OCI-LY3 (cell line): ENCODE measurements at regions not wholly inside any gene's neighbourhood (a gene's known extent, or its start where the extent isn't known, plus 50 kb on each side); places are given as distances from the start of the nearest gene placed in this dataset.

Source experiments
- CTCF ChIP-seq: fragments of 200-600, 300-600 bp; sonication (generic); IDR thresholded peaks from 2 replicates; pipeline ENCODE4 v1.5.1; 2014; ENCODE audit warnings: antibody characterized with exemption, low read length, low read depth
- EZH2phosphoT487 ChIP-seq: fragments of 200-600 bp; shearing (Covaris generic); IDR thresholded peaks from 2 replicates; pipeline ENCODE4 v1.6.1; 2018; ENCODE audit warnings: antibody characterized with exemption, mixed run types, low read depth

GRCh38 chr2:188701836-188702235 is 272.3 kb upstream of the COL3A1 start:
- TF ChIP-seq EZH2phosphoT487 (no peak), CTCF (no peak)
